ENCODE measurements at regions not wholly inside any gene's neighbourhood (a gene's known extent, or its start where the extent isn't known, plus 50 kb on each side); places are given as distances from the start of the nearest gene placed in this dataset.

DNA sequence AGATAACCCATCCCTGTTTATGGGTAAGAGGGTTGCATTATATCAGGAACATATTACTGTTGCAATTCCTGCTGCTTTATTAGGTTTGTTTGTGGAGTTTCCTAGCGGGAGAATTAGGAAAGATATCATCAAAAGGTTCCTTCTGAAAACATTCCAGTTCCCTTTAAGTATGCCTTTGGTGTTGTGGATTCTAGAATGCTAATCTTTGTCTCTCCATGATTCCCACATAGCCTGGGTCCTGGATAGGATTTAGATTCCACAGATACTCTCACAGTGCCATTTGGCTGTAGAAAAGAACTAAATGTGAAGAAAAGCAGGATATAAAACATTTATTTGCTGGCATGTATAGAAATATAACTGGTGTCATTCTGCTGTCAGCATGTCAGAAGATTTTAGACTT lies 338.7 kb downstream of the PCDH18 start:
- no peak for DNase-seq

DNA sequence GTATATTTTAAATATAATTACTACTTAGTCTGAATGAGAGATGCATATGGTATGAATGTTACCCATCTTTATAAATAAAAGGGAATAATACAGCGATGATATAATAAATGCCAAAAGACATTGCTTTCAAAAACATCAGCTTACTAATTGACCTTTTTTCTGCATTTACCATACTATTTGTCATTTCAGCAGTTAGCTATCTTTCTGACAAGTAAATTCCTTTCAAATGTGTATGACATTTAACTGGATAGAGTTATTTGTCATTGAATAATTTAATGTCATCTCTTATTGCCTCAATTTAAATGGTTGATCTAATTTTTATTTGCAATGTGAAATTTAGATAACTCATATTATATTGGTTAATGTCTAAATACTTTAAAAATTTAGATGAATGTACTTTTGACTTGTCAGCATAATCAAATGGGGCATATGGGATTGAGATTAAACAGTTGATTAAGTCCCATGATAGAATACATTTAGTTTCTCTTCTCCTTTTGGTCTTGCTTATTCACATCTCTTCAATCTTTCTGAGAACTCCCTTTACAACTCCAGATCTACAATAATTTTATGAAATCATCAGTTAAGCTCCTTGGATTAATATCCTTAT lies 350.9 kb downstream of the PCDH18 start:
- no peak for DNase-seq

DNA sequence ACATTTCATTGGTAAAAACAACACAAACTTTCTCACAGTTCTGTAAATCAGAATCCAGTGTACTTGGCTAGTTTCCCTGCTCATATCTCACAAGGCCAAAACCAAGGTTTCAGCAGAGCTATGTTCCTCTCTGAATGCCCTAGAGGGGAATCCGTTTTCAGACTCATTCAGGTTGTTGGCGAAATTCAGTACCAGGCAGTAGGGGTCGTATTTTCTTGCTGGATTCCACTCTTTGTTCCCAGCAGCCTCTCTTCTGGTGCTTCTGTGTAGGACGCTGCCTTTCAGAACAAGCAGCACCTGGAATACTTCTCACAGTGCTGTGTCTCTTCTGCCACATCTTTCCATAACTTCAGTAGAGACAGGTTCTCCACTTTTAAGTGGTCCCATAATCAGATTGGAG lies 351.9 kb downstream of the PCDH18 start:
- no peak for DNase-seq

DNA sequence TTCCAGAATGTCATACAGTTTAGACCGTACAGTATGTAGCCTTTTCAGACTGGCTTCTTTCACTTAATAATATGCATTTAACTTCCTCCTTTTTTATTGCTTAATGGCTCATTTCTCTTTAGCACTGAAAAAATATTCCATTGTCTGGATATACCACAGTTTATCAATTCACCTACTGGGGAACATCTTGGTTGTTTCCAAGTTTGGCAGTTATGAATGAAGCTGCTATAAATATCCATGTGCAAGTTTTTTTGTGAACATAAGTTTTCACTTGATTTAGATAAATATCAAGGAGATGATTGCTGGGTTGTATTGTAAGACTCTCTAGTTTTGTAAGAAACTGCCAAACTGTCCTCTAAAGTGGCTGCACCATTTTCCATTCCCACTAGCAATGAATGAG lies 375.5 kb downstream of the PCDH18 start:
- DNase-seq = no peak

DNA sequence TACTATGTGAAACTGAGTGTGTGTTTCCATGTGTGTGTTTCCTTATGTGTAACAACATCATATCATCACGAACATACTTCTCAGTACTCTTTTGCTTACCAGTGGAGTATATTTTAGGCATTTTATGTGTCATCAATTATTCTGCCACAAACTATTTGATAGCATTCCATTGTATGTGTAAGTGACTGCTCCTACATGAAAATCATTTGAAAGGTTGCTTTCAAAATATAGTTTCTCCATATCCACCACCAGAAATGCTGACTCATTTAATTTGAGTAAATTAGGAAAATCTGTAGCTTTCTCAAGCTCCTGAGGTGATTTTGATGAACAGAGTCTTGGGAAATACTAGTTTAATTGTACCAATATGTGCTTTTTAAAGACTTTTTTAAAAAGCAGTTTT lies 376.2 kb downstream of the PCDH18 start:
- no peak for DNase-seq

DNA sequence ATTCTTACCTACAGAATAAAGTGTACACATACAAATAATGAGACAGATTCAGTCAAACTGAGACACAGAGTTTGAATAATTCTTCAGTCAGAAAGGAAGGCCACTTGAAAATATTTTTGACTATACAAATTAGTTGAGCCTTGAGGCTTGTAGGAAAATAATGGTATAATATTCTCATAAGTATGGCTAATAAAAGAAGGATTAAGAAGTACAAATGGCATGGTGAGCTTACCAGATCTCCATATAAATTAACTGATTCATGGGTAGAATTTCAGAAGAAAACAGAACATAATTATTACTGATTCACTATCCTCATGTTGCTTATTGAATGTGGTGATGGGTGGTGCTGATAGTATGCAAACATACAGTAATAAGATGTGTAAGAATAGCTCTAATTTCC lies 401.1 kb downstream of the PCDH18 start:
- no peak for DNase-seq

DNA sequence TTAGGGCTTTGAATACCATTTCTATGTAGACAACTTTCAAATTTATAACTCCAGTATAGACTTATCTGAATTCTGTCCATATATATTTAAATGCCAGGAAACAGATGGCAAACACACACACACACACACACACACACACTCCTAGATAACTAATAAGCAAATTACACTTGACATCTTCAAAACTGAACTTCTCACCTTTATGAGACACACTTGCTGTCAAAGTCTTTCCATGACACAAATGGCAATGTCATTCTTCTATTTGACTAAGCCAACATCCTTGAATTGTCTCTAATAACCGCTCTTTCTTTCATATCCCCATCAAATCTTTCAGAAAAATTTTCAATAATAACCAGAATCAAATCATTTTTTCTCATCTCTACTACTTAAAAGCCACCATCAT lies 402.4 kb downstream of the PCDH18 start:
- no peak for DNase-seq

DNA sequence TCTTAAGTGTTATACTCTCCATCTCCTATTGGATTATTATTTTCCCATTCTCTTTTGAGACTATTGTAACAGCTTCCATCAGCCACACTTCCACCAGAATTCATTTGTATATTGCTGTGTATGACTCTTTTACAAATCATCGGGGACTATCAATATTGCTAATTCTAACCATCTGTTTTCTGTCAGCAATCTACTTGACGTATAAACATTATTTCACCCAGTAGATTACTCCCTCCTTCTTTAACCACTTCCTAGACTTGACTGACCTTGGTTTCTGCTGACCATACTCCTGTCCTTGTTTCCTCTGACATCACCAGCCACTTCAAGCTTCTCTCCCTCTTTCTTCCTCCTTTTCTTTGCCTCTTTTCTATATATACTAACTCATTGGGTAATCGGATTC lies 402.9 kb downstream of the PCDH18 start:
- no peak for DNase-seq

DNA sequence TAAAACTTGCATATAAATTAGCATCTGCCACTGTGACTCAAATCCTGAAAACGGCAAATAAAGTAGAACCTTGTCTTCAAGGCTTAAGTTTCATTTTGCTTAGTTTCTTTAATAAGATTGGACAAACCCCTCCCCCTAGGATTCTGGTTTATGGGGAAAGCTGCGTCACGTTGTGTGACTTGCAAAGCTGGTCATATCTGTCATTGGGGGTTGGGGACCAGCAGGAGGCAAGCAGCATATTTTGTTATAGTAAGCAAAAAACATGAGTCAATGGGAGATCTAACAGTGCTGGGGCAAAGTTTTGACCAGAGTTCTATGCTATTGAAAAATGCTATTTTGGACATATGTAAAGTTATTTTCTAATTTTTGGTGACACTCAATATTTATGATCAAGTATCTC lies 407.3 kb downstream of the PCDH18 start:
- DNase-seq = no peak

DNA sequence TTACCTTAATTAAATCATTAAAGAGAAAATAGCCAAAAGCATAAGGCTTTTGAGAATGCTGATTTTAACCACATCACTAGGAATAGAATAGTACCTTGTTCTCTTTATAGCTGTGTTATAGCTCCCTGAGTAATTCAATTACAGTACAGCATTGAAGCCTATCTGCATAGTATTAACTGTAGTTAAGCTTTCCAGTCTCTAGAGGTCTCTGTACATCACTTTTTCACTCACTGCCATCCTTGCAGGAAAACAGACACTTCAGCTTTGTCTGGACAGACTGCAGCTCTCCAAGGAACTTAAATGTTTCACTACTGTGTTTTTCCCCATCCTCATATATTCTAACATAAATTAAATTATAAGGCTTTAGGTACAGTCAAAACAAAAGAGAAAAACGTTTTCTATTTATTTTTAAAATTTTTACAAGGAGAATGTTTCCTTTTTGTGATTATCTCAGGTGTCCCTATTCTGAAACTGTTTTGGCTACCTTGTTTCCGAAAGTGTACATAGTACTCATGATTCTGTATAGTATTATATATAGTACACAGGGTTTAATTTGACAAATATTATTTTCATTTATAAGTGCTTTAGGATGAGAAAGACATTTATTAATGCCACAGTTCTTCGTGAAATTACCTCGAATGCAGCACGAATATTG lies 407.9 kb downstream of the PCDH18 start:
- DNase-seq = no peak

DNA sequence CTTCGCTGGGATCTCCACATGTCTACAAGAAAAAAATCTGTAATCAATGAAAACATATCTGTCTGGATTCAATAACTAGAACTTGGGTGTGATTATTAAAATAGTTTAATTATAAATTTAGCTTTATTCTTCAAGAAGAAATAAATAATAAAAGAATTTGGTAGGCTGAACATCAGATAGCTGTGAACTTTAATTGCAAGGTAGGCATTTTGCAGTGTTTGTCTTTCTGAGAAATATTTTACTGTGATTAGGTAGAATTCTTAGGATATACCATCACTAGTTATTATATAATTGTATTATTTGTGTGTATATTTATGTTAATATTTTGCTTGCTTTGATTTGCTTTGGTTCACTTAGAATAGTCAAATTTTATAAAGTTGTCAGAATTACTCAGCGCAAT lies 409.4 kb downstream of the PCDH18 start:
- no peak for DNase-seq

DNA sequence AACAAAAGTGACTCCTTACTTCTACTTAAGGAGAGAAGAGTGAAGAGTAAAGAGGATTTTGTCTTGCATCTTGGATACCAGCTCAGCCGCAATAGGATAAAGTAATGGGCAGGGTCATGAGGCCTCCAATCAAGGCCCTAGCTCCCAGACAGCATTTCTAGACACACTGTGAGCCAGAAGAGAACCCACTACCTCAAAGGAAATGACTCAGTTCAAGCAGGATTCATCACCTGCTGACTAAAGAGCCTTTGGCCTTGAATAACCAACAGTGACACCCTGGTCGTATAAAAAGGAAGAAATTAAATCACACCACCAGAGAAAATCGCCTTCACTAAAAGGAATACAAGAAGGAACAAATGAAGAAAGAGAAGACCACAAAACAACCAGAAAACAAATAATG lies 416.1 kb downstream of the PCDH18 start:
- no peak for DNase-seq

DNA sequence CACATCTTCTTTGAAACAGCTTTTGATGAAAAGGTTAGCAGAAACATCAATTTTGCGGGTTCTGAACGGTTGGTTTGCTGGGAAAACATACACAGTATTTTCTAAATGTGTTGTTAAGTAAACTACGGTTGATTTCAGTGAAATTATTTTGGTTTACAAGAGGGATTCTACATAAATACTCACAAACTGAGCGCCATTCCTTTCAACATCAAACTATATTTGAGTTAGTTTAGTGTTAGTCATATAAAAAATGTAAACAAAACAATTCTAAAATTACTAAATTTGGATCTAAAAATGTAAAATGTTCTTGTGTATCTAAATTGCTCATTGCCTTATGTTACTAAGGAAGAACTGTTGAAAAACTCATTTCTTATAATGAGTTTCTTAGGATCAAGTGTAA lies 425.6 kb downstream of the PCDH18 start:
- DNase-seq = no peak

DNA sequence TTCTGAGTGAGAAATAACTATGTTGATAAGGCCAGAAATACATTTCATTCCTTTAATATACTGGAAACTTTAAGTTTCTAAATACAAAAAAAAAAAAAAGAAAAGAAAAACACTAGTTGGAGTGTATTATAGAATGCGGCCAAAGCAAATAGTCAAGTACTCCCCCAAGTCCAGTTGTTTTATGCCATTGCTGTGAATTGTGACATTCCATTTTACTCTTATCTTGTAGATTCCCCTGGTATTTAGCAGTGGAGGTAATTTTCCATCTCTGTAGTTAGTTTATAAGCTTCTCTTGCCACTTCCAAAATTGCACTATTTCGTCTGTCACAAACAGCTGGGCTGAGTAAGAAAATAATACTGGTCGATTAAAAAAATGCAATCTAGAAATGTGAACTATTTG lies 426.0 kb downstream of the PCDH18 start:
- DNase-seq = no peak

DNA sequence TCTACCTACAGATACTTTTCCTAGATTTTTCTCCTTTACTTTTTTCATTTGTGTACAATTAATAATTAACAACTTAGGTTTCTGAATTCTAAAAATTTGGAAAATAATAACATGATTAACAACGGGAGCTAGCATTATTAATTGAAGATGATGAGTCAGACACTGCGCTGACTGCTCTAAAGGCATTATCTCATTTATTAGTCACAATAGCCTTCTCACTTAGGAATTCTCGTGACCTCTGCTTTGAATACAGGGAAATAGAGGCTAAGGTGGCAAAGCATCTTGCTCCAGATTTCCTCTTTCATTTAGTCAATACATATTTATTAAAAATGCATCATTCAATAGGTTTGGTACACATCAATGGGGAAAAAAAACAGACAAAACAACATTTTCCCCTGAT lies 441.3 kb downstream of the PCDH18 start:
- DNase-seq = no peak

DNA sequence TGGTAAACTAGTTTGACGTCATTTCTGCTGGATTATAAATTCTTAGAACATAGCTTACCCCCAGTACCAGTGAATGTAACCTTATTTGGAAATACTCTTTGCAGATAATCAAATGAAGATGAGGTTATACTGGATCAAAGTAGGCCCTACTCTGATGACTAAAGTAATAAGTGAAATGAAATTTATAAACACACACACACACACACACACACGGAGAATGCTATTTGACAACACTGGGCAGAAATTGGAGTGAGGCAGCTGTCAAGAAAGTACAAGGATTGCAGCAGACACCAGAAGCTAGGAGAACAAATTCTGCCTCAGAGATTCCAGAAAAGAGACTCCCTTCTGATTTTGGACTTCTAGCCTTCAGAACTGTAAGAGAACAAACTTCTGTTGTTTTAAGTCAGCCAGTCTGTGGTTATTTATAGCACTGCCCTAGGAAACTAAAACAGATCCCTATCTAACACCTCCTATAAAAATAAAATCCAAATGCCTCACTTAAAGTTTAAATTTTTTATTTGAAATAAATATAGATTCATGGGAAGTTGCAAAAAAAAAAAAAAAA lies 448.6 kb downstream of the PCDH18 start:
- DNase-seq = no peak

DNA sequence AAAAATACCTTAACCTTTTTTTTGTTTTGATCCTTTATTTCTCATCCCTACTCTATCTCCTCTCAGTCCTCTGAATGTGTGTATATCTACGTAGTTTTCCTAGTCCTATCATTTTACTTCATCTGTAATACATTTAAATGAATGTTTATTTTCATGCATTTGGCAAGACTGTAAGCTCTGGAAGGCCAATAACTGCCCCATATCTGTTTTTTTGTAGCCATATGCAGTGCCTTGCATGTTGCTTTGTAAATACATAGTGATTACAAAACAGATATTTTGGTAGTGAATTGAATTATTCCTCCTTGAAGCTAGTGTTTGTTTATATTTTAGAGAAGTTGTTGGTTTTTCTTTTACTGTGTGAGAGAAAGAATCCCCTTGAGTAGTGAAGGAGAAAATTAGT lies 450.2 kb downstream of the PCDH18 start:
- no peak for DNase-seq

DNA sequence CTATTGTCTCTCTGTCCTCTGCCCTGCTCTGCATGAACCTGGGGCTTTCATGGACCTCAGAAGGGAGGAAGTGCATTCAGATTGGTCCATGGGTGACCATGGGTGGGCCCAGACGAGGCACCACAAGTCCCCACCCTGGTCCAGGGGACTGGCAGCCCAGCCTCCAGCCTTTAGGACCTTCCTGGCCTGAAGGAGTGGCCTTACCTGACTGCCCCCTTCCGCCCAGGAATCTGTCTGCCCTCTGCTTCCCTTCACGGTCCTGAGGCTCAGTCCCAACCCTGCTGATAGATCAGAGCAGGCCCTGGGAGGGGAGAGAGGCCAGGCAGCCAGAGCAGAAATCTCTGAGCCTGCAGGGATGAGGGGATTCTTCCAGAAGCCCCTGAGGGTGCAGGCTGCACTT lies 455.4 kb downstream of the PCDH18 start:
- DNase-seq = no peak

DNA sequence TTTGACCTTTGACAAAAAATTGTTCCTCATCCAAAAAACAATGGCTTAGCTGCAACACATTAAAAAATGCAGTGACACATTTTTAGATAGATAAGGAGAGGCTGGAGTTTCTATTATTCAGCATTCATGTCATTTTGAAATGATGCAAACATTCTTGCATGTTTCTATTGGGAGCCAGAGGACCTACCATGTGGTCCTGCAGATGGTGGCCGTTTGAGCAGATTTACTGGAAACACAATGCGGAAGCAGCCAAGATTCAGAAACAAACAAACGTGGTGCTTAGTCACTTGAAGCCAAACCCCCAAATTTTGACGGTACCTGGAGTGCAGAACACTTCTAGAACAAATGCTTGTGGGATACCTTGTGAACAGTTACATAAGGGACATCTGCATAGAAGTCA lies 456.7 kb downstream of the PCDH18 start:
- no peak for DNase-seq

DNA sequence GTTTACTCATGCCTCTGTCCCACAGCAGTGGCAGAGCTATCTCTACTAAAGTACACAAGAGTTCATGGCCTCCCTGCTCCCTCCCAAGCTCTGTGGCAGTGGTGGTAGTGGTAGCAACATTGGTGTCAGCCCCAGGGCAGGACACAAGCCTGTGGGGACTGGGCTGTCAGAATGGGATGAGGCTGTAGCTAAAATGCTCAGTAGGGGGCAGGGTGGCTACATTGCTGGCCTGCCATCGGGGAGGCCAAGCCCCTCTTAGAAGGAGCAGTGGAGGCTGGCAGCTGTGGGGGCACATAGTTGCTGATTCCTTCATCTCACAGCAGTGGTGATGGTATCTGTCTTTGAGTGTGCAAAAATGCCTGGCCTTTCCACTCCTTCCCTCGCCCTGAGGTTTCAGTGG lies 461.7 kb downstream of the PCDH18 start:
- no peak for DNase-seq

DNA sequence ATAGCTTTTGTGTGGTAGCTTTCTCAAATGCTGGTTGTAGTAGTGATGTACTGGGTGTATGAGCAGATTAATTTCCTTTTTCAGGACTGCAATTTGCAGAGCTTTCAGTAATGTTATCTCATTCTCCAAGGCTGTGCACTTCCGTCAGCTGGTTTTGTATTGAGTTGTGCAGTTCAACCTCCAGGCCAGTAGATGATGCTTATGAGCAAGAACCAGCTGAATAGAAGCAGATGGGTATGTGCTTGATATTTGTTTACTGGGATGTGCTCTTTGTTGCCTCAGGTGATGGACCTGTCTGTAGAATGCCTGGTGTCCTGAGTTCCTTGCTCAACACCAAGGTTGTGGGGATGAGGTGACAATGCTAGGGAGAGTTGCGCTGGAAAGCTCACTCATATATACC lies 462.8 kb downstream of the PCDH18 start:
- DNase-seq = no peak

DNA sequence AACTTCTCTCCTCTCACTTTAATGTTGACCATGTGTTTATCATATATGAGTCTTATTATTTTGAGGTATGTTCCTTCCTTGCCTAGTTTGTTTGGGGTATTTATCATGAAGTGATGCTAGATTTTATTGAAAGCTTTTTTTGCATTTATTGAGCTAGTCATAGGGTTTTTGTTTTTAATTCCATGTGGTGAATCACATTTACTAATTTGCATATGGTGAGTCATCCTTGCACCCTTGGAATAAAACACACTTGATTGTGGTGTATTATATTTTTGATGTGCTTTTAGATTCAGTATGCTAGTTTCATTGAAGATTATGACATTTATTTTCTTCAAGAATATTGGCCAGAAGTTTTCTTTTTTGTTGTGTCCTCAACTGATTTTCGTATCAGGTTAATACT lies 464.6 kb downstream of the PCDH18 start:
- DNase-seq = no peak

DNA sequence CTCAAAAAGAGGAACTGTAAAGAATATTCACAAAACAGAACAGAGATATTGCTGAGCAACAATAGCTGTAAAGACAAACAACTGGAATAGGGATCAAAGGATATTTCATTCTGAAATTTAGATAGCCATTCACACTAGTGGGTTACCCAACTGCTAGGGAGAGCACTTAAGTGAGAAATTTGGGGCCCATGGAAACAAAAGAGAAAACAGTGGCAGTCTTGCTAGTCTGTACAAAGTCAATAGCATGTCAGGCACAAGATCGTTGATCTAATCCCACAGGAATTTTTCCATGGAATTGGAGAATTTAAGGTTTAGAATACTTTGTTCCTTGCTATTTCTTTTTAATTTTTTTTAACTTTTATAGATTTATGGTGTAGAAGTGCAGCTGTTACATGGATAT lies 467.0 kb downstream of the PCDH18 start:
- DNase-seq = no peak

DNA sequence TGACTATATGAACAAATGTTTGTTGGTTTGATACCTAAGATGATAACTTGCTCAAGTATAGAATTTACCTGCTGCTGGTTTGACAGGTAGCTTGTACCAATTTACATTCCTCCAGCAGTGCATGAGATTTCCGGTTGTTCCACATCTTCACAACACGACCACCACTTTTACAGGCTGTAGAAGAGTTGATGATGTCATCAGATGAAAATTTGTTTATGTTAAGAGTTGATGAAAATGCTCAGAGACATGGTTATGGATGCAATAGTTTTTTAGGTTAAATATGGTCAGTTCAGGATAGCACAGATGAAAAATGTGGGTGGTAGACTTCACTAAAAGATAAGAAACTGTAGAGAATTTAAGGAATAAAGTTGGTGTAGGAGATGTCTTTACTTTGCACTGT lies 468.3 kb downstream of the PCDH18 start:
- DNase-seq = no peak

DNA sequence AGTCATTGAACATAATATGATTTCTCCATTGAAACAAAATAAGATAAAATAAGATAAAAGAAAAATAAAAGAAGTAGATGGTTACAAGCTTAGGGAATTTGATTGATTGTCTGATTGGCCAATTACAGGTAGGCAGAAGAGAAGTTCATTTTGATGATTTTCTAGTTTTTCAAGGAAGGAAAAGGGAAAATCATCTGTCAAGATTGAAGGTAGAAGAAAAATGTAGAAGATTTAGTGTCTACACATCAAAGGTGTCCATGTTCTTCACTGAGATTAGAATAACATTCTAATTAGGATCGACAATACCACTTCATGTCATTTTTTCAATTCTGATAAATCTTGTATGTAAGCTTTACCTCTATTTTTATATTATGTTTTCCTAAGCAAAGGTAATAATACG lies 489.1 kb downstream of the PCDH18 start:
- DNase-seq = no peak
